Mesenchymal stem cell (in vitro differentiated cells and primary cell): ENCODE measurements at regions not wholly inside any gene's neighbourhood (a gene's known extent, or its start where the extent isn't known, plus 50 kb on each side); places are given as distances from the start of the nearest gene placed in this dataset. TPM values are rescaled to one million over a fixed set of nuclear protein-coding genes. Genes with fewer than 3 reads are reported as not detected.

Experiments
- DNase-seq: peaks from one replicate; pipeline ENCODE4 v3.0.0-alpha.2; 2013
- H2AFZ ChIP-seq: one replicate; pipeline ENCODE4 v1.6.1; 2013; ENCODE audit warnings: low read depth, mild to moderate bottlenecking, control low read depth, inconsistent platforms, low read length, moderate library complexity
- H2AK5ac ChIP-seq: 2 replicates; pipeline ENCODE4 v1.6.1; 2013; ENCODE audit warnings: low read length, moderate library complexity, mild to moderate bottlenecking, inconsistent platforms; ENCODE audit not compliant: severe bottlenecking
- H2BK120ac ChIP-seq: one replicate; pipeline ENCODE4 v1.6.1; 2013; ENCODE audit warnings: low read depth, mild to moderate bottlenecking, inconsistent platforms, low read length, moderate library complexity
- H2BK12ac ChIP-seq, 2 experiments: one replicate each; pipeline ENCODE4 v1.6.1; 2013; ENCODE audit warnings: inconsistent platforms in 2 of 2, low read length in 2 of 2, mild to moderate bottlenecking in 2 of 2, moderate library complexity in 2 of 2, control low read depth in 1 of 2
- H2BK15ac ChIP-seq: one replicate; pipeline ENCODE4 v1.6.1; 2013; ENCODE audit warnings: mild to moderate bottlenecking, low read depth, inconsistent platforms; ENCODE audit not compliant: poor library complexity, severe bottlenecking
- H2BK5ac ChIP-seq: 2 replicates; pipeline ENCODE4 v1.6.1; 2013; ENCODE audit warnings: low read depth, mild to moderate bottlenecking, low read length, control low read depth, inconsistent platforms; ENCODE audit not compliant: poor library complexity, severe bottlenecking
- H3K14ac ChIP-seq, 2 experiments: one replicate each; pipeline ENCODE4 v1.6.1; 2013; ENCODE audit warnings: inconsistent platforms in 2 of 2, low read length in 2 of 2, control low read depth in 1 of 2, mild to moderate bottlenecking in 1 of 2, moderate library complexity in 1 of 2
- H3K18ac ChIP-seq, 2 experiments: one replicate each; pipeline ENCODE4 v1.6.1; 2013; ENCODE audit warnings: inconsistent platforms in 2 of 2, low read length in 2 of 2, control low read depth in 1 of 2, low read depth in 1 of 2, mild to moderate bottlenecking in 1 of 2
- H3K23ac ChIP-seq, 2 experiments: one replicate each; pipeline ENCODE4 v1.6.1; 2013; ENCODE audit warnings: inconsistent platforms in 2 of 2, low read length in 2 of 2, mild to moderate bottlenecking in 2 of 2, moderate library complexity in 2 of 2, control low read depth in 1 of 2
- H3K27ac ChIP-seq: 2 replicates; pipeline ENCODE4 v1.5.1; 2013; ENCODE audit warnings: mild to moderate bottlenecking, moderate library complexity, low read length, control low read depth, inconsistent platforms; ENCODE audit not compliant: poor library complexity, severe bottlenecking
- H3K27me3 ChIP-seq, 2 experiments: 2 replicates each; pipeline versions ENCODE4 v1.6.1 to v1.7.0; 2013; ENCODE audit warnings: low read length in 2 of 2, mild to moderate bottlenecking in 2 of 2, moderate library complexity in 2 of 2, control low read depth in 1 of 2, inconsistent platforms in 1 of 2; ENCODE audit not compliant: control insufficient read depth in 1 of 2, insufficient read depth in 1 of 2
- H3K36me3 ChIP-seq, 2 experiments: 2 replicates each; pipeline versions ENCODE4 v1.6.1 to v1.7.0; 2013; ENCODE audit warnings: low read length in 2 of 2, control low read depth in 1 of 2, inconsistent platforms in 1 of 2, low read depth in 1 of 2, mild to moderate bottlenecking in 1 of 2; ENCODE audit not compliant: insufficient read depth in 2 of 2, control insufficient read depth in 1 of 2
- H3K4ac ChIP-seq, 2 experiments: one replicate each; pipeline ENCODE4 v1.6.1; 2013; ENCODE audit warnings: inconsistent platforms in 2 of 2, low read length in 2 of 2, mild to moderate bottlenecking in 2 of 2, moderate library complexity in 2 of 2, control low read depth in 1 of 2, low read depth in 1 of 2
- H3K4me1 ChIP-seq: 2 replicates; pipeline ENCODE4 v1.6.1; 2013; ENCODE audit warnings: low read depth, low read length, control low read depth; ENCODE audit not compliant: control insufficient read depth, insufficient read depth
- H3K4me2 ChIP-seq: 2 replicates; pipeline ENCODE4 v1.6.1; 2013; ENCODE audit warnings: low read length, mild to moderate bottlenecking, inconsistent platforms; ENCODE audit not compliant: poor library complexity, severe bottlenecking
- H3K4me3 ChIP-seq, 2 experiments: 2 replicates each; pipeline versions ENCODE4 v1.5.1 to v1.7.0; 2013; ENCODE audit warnings: low read length in 2 of 2, mild to moderate bottlenecking in 2 of 2, control low read depth in 1 of 2, low read depth in 1 of 2; ENCODE audit not compliant: insufficient read depth in 1 of 2
- H3K79me1 ChIP-seq: replicated peaks from 2 replicates; pipeline ENCODE4 v1.6.1; 2013; ENCODE audit warnings: mild to moderate bottlenecking, control low read depth, low read length, inconsistent platforms; ENCODE audit not compliant: poor library complexity, severe bottlenecking
- H3K9ac ChIP-seq: 2 replicates; pipeline ENCODE4 v1.7.0; 2013; ENCODE audit warnings: mild to moderate bottlenecking, low read length, moderate library complexity
- H3K9me3 ChIP-seq: 2 replicates; pipeline ENCODE4 v1.7.0; 2013; ENCODE audit warnings: mild to moderate bottlenecking, low read length; ENCODE audit not compliant: control insufficient read depth
- H4K8ac ChIP-seq: one replicate; pipeline ENCODE4 v1.6.1; 2013; ENCODE audit warnings: inconsistent platforms, mild to moderate bottlenecking, low read length, moderate library complexity
- H4K91ac ChIP-seq: one replicate; pipeline ENCODE4 v1.6.1; 2013; ENCODE audit warnings: mild to moderate bottlenecking, low read length, inconsistent platforms
- WGBS: methylation state at CpG from one replicate; pipeline ENCODE4 v1.1.7; 2013; ENCODE audit warnings: mixed read lengths; 5-methylcytosine and 5-hydroxymethylcytosine counted together
- small RNA-seq: library from polyadenylated mRNA; stranded (forward); fragments of <200 nt; extraction: miRNeasy Mini kit (QIAGEN cat#:217004); gene quantifications from one replicate; pipeline ENCODE3, GENCODE V24; 2013; ENCODE audit warnings: low read depth

GRCh38 chr1:90092441-90092840 lies 97.5 kb downstream of the ZNF326 start:
- Histone ChIP-seq H3K27me3 (no peaks in the 10 kb centered on the region), H2AK5ac (no peak overlapping the region), H2BK5ac (no peak overlapping the region), H2AFZ (no peak overlapping the region), H4K8ac (no peak overlapping the region), H3K14ac (no peak overlapping the region), H3K9ac (no peak overlapping the region), H3K9me3 (peaks cover 11% of the 10 kb centered on the region), H3K4me3 (no peak overlapping the region), H3K18ac (no peak overlapping the region), H3K4me1 (no peaks in the 10 kb centered on the region), H3K79me1 (no peaks in the 10 kb centered on the region), H2BK15ac (no peak overlapping the region), H3K36me3 (no peaks in the 10 kb centered on the region), H4K91ac (no peak overlapping the region), H2BK120ac (no peak overlapping the region), H3K27ac (no peak overlapping the region), H3K4ac (no peak overlapping the region), H2BK12ac (no peak overlapping the region), H3K4me2 (no peak overlapping the region), H3K23ac (no peak overlapping the region)
- no peak for DNase-seq
- no CpG with 5 or more reads among the region's 3 CpGs for WGBS

Small RNAs in the stretch of these regions (small RNA-seq; reads per million reads assigned to genes)
- not detected for gene RNU6-695P
